ENCODE measurements at regions not wholly inside any gene's neighbourhood (a gene's known extent, or its start where the extent isn't known, plus 50 kb on each side); places are given as distances from the start of the nearest gene placed in this dataset.

DNA sequence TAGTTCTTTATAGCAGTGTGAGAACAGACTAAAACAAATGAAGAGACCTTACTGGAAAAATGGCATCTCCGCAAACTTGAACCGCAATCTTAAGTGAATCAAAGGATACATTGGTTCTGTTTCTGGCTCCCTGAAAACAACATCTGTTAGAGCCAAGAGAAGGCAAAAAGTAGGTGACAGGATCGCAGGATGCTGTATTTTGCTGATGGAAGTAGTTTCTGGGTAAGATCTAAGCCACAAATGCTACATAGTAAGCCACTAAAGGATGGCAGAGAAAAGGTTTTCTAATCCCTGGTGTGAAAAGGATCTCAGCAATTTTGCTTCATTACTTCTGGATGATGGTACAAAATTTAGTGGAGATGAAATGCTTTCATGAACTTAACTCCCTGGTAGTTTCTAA, 63.3 kb upstream of the HTR4 start:
- TF ChIP-seq, protein P1, sequence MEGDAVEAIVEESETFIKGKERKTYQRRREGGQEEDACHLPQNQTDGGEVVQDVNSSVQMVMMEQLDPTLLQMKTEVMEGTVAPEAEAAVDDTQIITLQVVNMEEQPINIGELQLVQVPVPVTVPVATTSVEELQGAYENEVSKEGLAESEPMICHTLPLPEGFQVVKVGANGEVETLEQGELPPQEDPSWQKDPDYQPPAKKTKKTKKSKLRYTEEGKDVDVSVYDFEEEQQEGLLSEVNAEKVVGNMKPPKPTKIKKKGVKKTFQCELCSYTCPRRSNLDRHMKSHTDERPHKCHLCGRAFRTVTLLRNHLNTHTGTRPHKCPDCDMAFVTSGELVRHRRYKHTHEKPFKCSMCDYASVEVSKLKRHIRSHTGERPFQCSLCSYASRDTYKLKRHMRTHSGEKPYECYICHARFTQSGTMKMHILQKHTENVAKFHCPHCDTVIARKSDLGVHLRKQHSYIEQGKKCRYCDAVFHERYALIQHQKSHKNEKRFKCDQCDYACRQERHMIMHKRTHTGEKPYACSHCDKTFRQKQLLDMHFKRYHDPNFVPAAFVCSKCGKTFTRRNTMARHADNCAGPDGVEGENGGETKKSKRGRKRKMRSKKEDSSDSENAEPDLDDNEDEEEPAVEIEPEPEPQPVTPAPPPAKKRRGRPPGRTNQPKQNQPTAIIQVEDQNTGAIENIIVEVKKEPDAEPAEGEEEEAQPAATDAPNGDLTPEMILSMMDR (IDR thresholded peaks at IDR 0.05), result no peak
- TF ChIP-seq POLR2A (IDR thresholded peaks at IDR 0.05), result no peak
